HFF-Myc (cell line): ENCODE measurements at regions not wholly inside any gene's neighbourhood (a gene's known extent, or its start where the extent isn't known, plus 50 kb on each side); places are given as distances from the start of the nearest gene placed in this dataset.

Experiments used
- DNase-seq: peaks from one replicate; pipeline ENCODE4 v3.0.0-alpha.2; 2011; ENCODE audit warnings: low read depth; ENCODE audit errors: extremely low read depth
- H3K4me3 ChIP-seq: replicated peaks from 2 replicates; pipeline ENCODE4 v1.5.1; 2011; ENCODE audit warnings: low read depth, mild to moderate bottlenecking, control low read depth, low read length
- CTCF ChIP-seq: IDR thresholded peaks from 2 replicates; pipeline ENCODE4 v1.5.1; 2012; ENCODE audit warnings: mild to moderate bottlenecking, low read depth, low read length, control low read depth; ENCODE audit errors: missing control alignments

- DNase-seq: no peak
- H3K4me3 ChIP-seq: no peak overlapping the region
- no peak for TF ChIP-seq CTCF
These were observed 590.5 kb upstream of the SLC8A1 start for GRCh38 chr2:41042343-41042742.

GRCh38 chr2:41061356-41061755, 609.5 kb upstream of the SLC8A1 start:
- no peak for TF ChIP-seq CTCF
- no peak overlapping the region for H3K4me3 ChIP-seq
- DNase-seq: peak; percentile 73

- no peak for TF ChIP-seq CTCF
- DNase-seq: no peak
- H3K4me3 ChIP-seq: no peak overlapping the region
These were observed 610.4 kb upstream of the SLC8A1 start for GRCh38 chr2:41062336-41062735.

- TF ChIP-seq CTCF: no peak
- no peak for DNase-seq
- no peak overlapping the region for H3K4me3 ChIP-seq
These were observed 614.3 kb upstream of the SLC8A1 start for GRCh38 chr2:41066168-41066567.

GRCh38 chr2:41068740-41069139, 616.9 kb upstream of the SLC8A1 start:
- no peak overlapping the region for H3K4me3 ChIP-seq
- DNase-seq: no peak
- TF ChIP-seq CTCF: no peak

- no peak for DNase-seq
- H3K4me3 ChIP-seq: no peak overlapping the region
- TF ChIP-seq CTCF: no peak
These were observed 626.5 kb upstream of the SLC8A1 start for GRCh38 chr2:41078341-41078740.

- DNase-seq: no peak
- H3K4me3 ChIP-seq: no peak overlapping the region
- no peak for TF ChIP-seq CTCF
These were observed 627.1 kb upstream of the SLC8A1 start for GRCh38 chr2:41079011-41079410.
